HG03066 (cell line): ENCODE measurements at regions not wholly inside any gene's neighbourhood (a gene's known extent, or its start where the extent isn't known, plus 50 kb on each side); places are given as distances from the start of the nearest gene placed in this dataset.

Experiments used
- ATAC-seq: cut with Tn5 transposase; IDR thresholded peaks from one replicate; pipeline ENCODE4 v1.9.1; 2021; ENCODE audit warnings: low read depth; ENCODE audit not compliant: unreplicated experiment

- ATAC-seq: no peak
Measured at GRCh38 chr10:33820531-33820930, 486.1 kb upstream of the NRP1 start.

- no peak for ATAC-seq
Measured at GRCh38 chr10:33819206-33819605, 484.7 kb upstream of the NRP1 start.

- ATAC-seq: no peak
Measured at GRCh38 chr10:33818343-33818742, 483.9 kb upstream of the NRP1 start.

GRCh38 chr10:33817605-33818004 lies 483.1 kb upstream of the NRP1 start:
- no peak for ATAC-seq

GRCh38 chr10:33815776-33816175 lies 481.3 kb upstream of the NRP1 start:
- no peak for ATAC-seq

GRCh38 chr10:33813871-33814270 lies 479.4 kb upstream of the NRP1 start:
- no peak for ATAC-seq

- ATAC-seq: no peak
Measured at GRCh38 chr10:33813415-33813814, 478.9 kb upstream of the NRP1 start.

GRCh38 chr10:33812586-33812985 lies 478.1 kb upstream of the NRP1 start:
- no peak for ATAC-seq

- ATAC-seq: no peak
Measured at GRCh38 chr10:33810986-33811385, 476.5 kb upstream of the NRP1 start.

- no peak for ATAC-seq
Measured at GRCh38 chr10:33809732-33810131, 475.3 kb upstream of the NRP1 start.

- no peak for ATAC-seq
Measured at GRCh38 chr10:33808475-33808874, 474.0 kb upstream of the NRP1 start.

GRCh38 chr10:33807531-33808359 lies 473.3 kb upstream of the NRP1 start:
- no peak for ATAC-seq

GRCh38 chr10:33805831-33806230 lies 471.4 kb upstream of the NRP1 start:
- no peak for ATAC-seq

GRCh38 chr10:33804584-33804983 lies 470.1 kb upstream of the NRP1 start:
- no peak for ATAC-seq

- ATAC-seq: no peak
Measured at GRCh38 chr10:33803248-33803647, 468.8 kb upstream of the NRP1 start.

GRCh38 chr10:33802566-33802965 lies 468.1 kb upstream of the NRP1 start:
- ATAC-seq: no peak

GRCh38 chr10:33801705-33802104 lies 467.2 kb upstream of the NRP1 start:
- no peak for ATAC-seq

GRCh38 chr10:33800986-33801385 lies 466.5 kb upstream of the NRP1 start:
- no peak for ATAC-seq

GRCh38 chr10:33800545-33800944 lies 466.1 kb upstream of the NRP1 start:
- no peak for ATAC-seq

GRCh38 chr10:33799944-33800323 lies 465.5 kb upstream of the NRP1 start:
- ATAC-seq: no peak

- no peak for ATAC-seq
Measured at GRCh38 chr10:33799281-33799943, 464.9 kb upstream of the NRP1 start.

GRCh38 chr10:33798754-33799153 lies 464.3 kb upstream of the NRP1 start:
- ATAC-seq: no peak
